ENCODE measurements at regions not wholly inside any gene's neighbourhood (a gene's known extent, or its start where the extent isn't known, plus 50 kb on each side); places are given as distances from the start of the nearest gene placed in this dataset.

GRCh38 chr1:80282536-80282935 is 1276.0 kb upstream of the ADGRL4 start:
- no peak for TF ChIP-seq POLR2A (IDR thresholded peaks at IDR 0.05)
- no peak for TF ChIP-seq CTCF (IDR thresholded peaks at IDR 0.05)
- no peaks in the 10 kb centered on the region for H3K4me1 ChIP-seq

DNA sequence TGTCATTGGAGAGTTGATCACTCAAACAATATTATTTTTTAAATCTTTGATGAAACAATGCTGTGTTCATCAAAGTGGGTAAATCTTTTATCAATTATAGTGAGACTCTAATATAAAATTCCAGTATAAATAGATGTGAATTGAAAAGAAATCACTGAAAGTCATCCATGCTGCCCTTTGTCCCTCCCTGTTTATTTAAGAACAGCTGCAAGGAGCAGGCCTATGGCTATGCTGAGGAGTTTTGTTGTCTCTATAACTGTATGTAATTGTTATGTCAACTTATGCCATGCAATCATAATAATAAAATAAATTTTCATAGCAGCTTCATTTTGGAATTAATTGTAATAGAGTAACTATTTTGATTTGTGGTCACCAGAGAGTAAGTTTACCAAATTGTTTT is 1272.4 kb upstream of the ADGRL4 start:
- intact Hi-C loops (cut with DNase I) = no loop called here
- Histone ChIP-seq H3K4me1 (no peaks in the 10 kb centered on the region), H3K9me3 (no peaks in the 10 kb centered on the region), H3K27me3 (no peaks in the 10 kb centered on the region), H3K27ac (no peak overlapping the region), H3K36me3 (no peaks in the 10 kb centered on the region), H3K4me3 (no peak overlapping the region)
- no peak for DNase-seq
- TF ChIP-seq POLR2A (IDR thresholded peaks at IDR 0.05) = no peak
- no peak for TF ChIP-seq CTCF (IDR thresholded peaks at IDR 0.05)

More at GRCh38 chr1:80282536-80282935, 1276.0 kb upstream of the ADGRL4 start:
- H3K4me3 ChIP-seq = no peak overlapping the region
- WGBS, 2 donors = 62 to 74% methylated on average over 4 of the region's 4 CpGs
- intact Hi-C loops (cut with DNase I) = no loop called here
- H3K36me3 ChIP-seq = no peaks in the 10 kb centered on the region
- H3K27ac ChIP-seq = no peak overlapping the region
- DNase-seq = no peak
- H3K27me3 ChIP-seq = no peaks in the 10 kb centered on the region
- H3K9me3 ChIP-seq = no peaks in the 10 kb centered on the region

DNA sequence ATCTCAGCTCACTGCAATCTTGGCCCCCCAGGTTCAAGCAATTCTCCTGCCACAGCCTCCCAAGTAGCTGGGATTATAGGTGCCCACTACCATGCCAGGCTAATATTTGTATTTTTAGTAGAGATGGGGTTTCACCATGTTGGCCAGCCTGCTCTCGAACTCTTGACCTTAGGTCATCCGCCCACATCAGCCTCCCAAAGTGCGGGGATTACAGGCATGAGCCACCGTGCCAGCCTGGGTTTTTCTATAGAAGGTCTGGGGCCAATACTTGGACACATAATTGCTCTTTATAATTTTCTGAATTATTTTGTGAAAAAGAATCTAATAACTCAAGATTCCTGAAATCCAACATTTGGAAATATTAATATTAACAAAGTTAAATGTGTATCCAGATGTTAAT is 1267.7 kb upstream of the ADGRL4 start:
- 79 to 91% methylated on average over 4 of the region's 4 CpGs for WGBS, 2 donors
- no peak for TF ChIP-seq CTCF (IDR thresholded peaks at IDR 0.05)
- TF ChIP-seq POLR2A (IDR thresholded peaks at IDR 0.05) = no peak
- Histone ChIP-seq H3K4me3 (no peak overlapping the region), H3K9me3 (no peaks in the 10 kb centered on the region), H3K27me3 (no peaks in the 10 kb centered on the region), H3K36me3 (no peaks in the 10 kb centered on the region), H3K27ac (no peak overlapping the region), H3K4me1 (no peaks in the 10 kb centered on the region)
- no peak for DNase-seq
- intact Hi-C loops (cut with DNase I) = no loop called here

DNA sequence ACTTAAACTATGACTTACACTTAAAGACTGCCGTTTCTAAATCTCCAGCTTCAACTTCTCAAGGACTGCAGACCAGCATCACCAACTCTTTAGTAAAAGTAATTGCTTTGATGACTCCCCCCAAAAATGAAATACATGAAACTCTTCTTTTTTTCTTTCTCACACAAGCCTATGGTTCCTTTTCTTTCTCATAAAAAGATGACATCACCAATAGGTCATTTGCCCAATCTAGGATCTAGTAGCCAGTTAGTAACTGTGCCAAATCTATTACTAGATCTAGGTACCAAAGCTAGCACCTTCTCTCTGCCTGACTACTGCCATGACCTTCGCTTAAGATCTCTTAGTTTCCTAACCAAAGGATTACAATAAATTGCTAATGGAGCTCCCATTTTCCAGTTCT is 1266.0 kb upstream of the ADGRL4 start:
- TF ChIP-seq POLR2A (IDR thresholded peaks at IDR 0.05) (no peak), CTCF (IDR thresholded peaks at IDR 0.05) (no peak)
- Histone ChIP-seq H3K9me3 (no peaks in the 10 kb centered on the region), H3K4me1 (no peaks in the 10 kb centered on the region), H3K27me3 (no peaks in the 10 kb centered on the region), H3K36me3 (no peaks in the 10 kb centered on the region), H3K27ac (no peak overlapping the region), H3K4me3 (no peak overlapping the region)
- intact Hi-C loops (cut with DNase I) = no loop called here
- 69 to 74% methylated on average over 2 of the region's 2 CpGs for WGBS, 2 donors
- DNase-seq = no peak

DNA sequence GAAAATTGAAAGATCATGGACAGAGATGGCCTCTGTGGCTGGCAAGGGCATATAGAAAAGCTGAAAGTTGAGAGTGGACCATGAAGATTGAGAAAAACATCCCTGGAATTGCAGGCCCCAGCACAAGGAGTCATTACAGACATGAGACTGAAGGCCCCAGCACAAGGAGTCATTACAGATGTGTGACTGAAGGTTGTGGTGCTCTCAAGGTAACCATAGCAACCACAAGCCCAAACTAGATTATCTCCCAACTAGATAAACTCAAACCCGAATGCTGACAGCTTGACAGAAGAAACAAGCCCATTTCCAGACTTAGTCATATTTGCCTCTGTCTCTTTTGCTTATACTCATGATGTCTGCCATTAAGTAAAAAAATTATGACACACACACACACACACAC is 1252.1 kb upstream of the ADGRL4 start:
- Histone ChIP-seq H3K9me3 (peaks cover 0 to 12% (median 0%) of the 10 kb centered on the region in 3 donors), H3K27ac (no peak overlapping the region), H3K4me3 (no peak overlapping the region), H3K36me3 (no peaks in the 10 kb centered on the region), H3K4me1 (no peaks in the 10 kb centered on the region), H3K27me3 (no peaks in the 10 kb centered on the region)
- WGBS, 2 donors = 11 to 52% methylated on average over 1 of the region's 1 CpG
- DNase-seq = no peak
- TF ChIP-seq POLR2A (IDR thresholded peaks at IDR 0.05) (no peak), CTCF (IDR thresholded peaks at IDR 0.05) (no peak)
- intact Hi-C loops (cut with DNase I) = no loop called here
